HepG2 (cell line): ENCODE measurements at regions not wholly inside any gene's neighbourhood (a gene's known extent, or its start where the extent isn't known, plus 50 kb on each side); places are given as distances from the start of the nearest gene placed in this dataset.

Source experiments
- ATAC-seq: fragments of 200-7000 bp; cut with Tn5 transposase; 3 replicates; pipeline ENCODE4 v1.9.1; 2020; ENCODE audit warnings: mild to moderate bottlenecking, moderate library complexity
- BruUV-seq: library from RNA; stranded (reverse); fragments of 400-500 nt; replicated peaks from 2 replicates; lab custom pipeline; 2021; lab: Mats Ljungman, UMichigan
- CTCF ChIA-PET: fragments of 300-600 bp; formaldehyde crosslinking; extraction: SDS; loops from one replicate; lab custom pipeline; 2021; ENCODE audit warnings: low total read pairs, inconsistent platforms, low intra/inter-chr PET ratio; lab: Yijun Ruan, JAX
- POLR2A ChIA-PET: fragments of 350-600 bp; sonication (Branson Sonifier 250); formaldehyde crosslinking; loops from one replicate; lab custom pipeline; 2020; ENCODE audit warnings: antibody characterized with exemption, inconsistent platforms; lab: Yijun Ruan, JAX
- DNase-seq: peaks from one replicate; pipeline ENCODE4 v3.0.0-alpha.2; 2015; ENCODE audit warnings: low spot score
- FAIRE-seq: peaks from 3 replicates; lab custom pipeline; 2011; peaks lifted over from hg19 to GRCh38; lab: Jason Lieb, UNC
- H2AFZ ChIP-seq: one replicate; pipeline ENCODE4 v1.6.1; 2011; ENCODE audit warnings: low read length, inconsistent platforms
- H3K27ac ChIP-seq: fragments of 300-600 bp; 3 replicates; pipeline ENCODE4 v1.8.0; 2011; ENCODE audit warnings: mixed run types, mild to moderate bottlenecking, mixed read lengths, low read length, inconsistent platforms; ENCODE audit not compliant: insufficient read depth; ENCODE audit errors: extremely low read length
- H3K27me3 ChIP-seq, 2 experiments: fragments of 200-600 bp in 1 of 2; 2 replicates in 1 of 2; 3 replicates in 1 of 2; pipeline versions ENCODE4 v1.6.0 to v1.8.0; 2011; ENCODE audit warnings: low read length in 2 of 2, mild to moderate bottlenecking in 2 of 2, moderate library complexity in 2 of 2, inconsistent platforms in 1 of 2; ENCODE audit not compliant: insufficient read depth in 2 of 2, control insufficient read depth in 1 of 2
- H3K36me3 ChIP-seq, 2 experiments: fragments of 200-600 bp in 1 of 2; replicated peaks in 1 of 2; 2 replicates in 1 of 2; 3 replicates in 1 of 2; pipeline versions ENCODE4 v1.5.1 to v1.8.0; 2011; ENCODE audit warnings: low read length in 2 of 2, inconsistent platforms in 1 of 2; ENCODE audit not compliant: insufficient read depth in 2 of 2, control insufficient read depth in 1 of 2
- H3K4me1 ChIP-seq: 2 replicates; pipeline ENCODE4 v1.5.1; 2012; ENCODE audit warnings: low read length, inconsistent platforms; ENCODE audit not compliant: insufficient read depth
- H3K4me2 ChIP-seq: 2 replicates; pipeline ENCODE4 v1.6.0; 2011; ENCODE audit warnings: low read depth, low read length, inconsistent platforms
- H3K4me3 ChIP-seq, 3 experiments: fragments of 200-600 bp in 1 of 3; sonication (generic), shearing (Covaris generic) in 1 of 3; replicated peaks in 1 of 3; 2 replicates each; pipeline ENCODE4 v1.5.1; 2011 to 2016; ENCODE audit warnings: low read length in 3 of 3, inconsistent platforms in 2 of 3, low read depth in 2 of 3, mild to moderate bottlenecking in 2 of 3, control low read depth in 1 of 3, mixed read lengths in 1 of 3; ENCODE audit not compliant: insufficient read depth in 1 of 3
- H3K79me2 ChIP-seq: one replicate; pipeline ENCODE4 v1.6.1; 2011; ENCODE audit warnings: low read length, inconsistent platforms; ENCODE audit not compliant: insufficient read depth
- H3K9ac ChIP-seq: 2 replicates; pipeline ENCODE4 v1.6.0; 2011; ENCODE audit warnings: mild to moderate bottlenecking, low read depth, low read length, inconsistent platforms; ENCODE audit not compliant: insufficient read depth
- H3K9me3 ChIP-seq: 2 replicates; pipeline ENCODE4 v1.5.1; 2012; ENCODE audit warnings: mild to moderate bottlenecking, low read length
- H4K20me1 ChIP-seq: 2 replicates; pipeline ENCODE4 v1.6.0; 2011; ENCODE audit warnings: inconsistent platforms, mild to moderate bottlenecking, low read length, moderate library complexity; ENCODE audit not compliant: insufficient read depth
- CBX1 ChIP-seq: IDR thresholded peaks from one replicate; pipeline ENCODE4 v1.6.1; 2016; ENCODE audit warnings: antibody characterized with exemption, low read depth
- DR1 ChIP-seq: sonication (generic); formaldehyde crosslinking; IDR thresholded peaks from 2 replicates; pipeline ENCODE4 v1.8.0; 2021; ENCODE audit warnings: mild to moderate bottlenecking, missing genetic modification reagents, inconsistent platforms
- MAX ChIP-seq: IDR thresholded peaks from 2 replicates; pipeline ENCODE4 v1.6.1; 2012; ENCODE audit warnings: inconsistent platforms
- PHB2 ChIP-seq: fragments of 450-650 bp; IDR thresholded peaks from 2 replicates; pipeline ENCODE4 v1.6.1; 2018; ENCODE audit not compliant: partially characterized antibody
- ZC3H13 ChIP-seq: sonication (generic); formaldehyde crosslinking; IDR thresholded peaks from 2 replicates; pipeline ENCODE4 v1.8.1; 2023; ENCODE audit warnings: mild to moderate bottlenecking, missing genetic modification reagents, moderate library complexity
- ZNF430 ChIP-seq: sonication (generic); formaldehyde crosslinking; IDR thresholded peaks from 2 replicates; pipeline ENCODE4 v1.9.0; 2021; ENCODE audit warnings: mild to moderate bottlenecking, missing genetic modification reagents
- ZNF589 ChIP-seq: sonication (generic); formaldehyde crosslinking; conservative IDR thresholded peaks from 2 replicates; pipeline ENCODE4 v1.8.0; 2022; ENCODE audit warnings: mild to moderate bottlenecking, moderate library complexity, missing genetic modification reagents
- ZNF773 ChIP-seq: sonication (generic); formaldehyde crosslinking; IDR thresholded peaks from 2 replicates; pipeline ENCODE4 v1.4.0; 2020; ENCODE audit warnings: missing genetic modification reagents, borderline replicate concordance
- ZNF879 ChIP-seq: sonication (generic); formaldehyde crosslinking; IDR thresholded peaks from 2 replicates; pipeline ENCODE4 v1.8.1; 2023; ENCODE audit warnings: missing genetic modification reagents
- WGBS: methylation state at CpG from one replicate; pipeline ENCODE4 v1.1.6; 2017; ENCODE audit warnings: low lambda C conversion rate; 5-methylcytosine and 5-hydroxymethylcytosine counted together
- in situ Hi-C: cut with HindIII; loops from 2 replicates; pipeline ENCODE4 v1.10.0; 2017; ENCODE audit warnings: low pct_unique_long_range_greater_than_20kb; ENCODE audit not compliant: extremely low pct_ligation_motif_present
- intact Hi-C: fragments of 100-400 bp; cut with micrococcal nuclease; formaldehyde crosslinking; loops from one replicate; pipeline ENCODE4 v1.10.0; 2022; ENCODE audit not compliant: unreplicated experiment
- TF ChIP-seq, protein P1 (sequence below): IDR thresholded peaks from 2 replicates; pipeline ENCODE4 v1.6.1; 2018; ENCODE audit warnings: missing genetic modification reagents
- TF ChIP-seq, protein P2 (sequence below), 2 experiments: sonication (generic) in 1 of 2; formaldehyde crosslinking in 1 of 2; IDR thresholded peaks; 2 replicates each; pipeline versions ENCODE4 v1.5.1 to v1.6.1; 2011 to 2020; ENCODE audit warnings: borderline replicate concordance in 1 of 2, low read depth in 1 of 2, low read length in 1 of 2, mild to moderate bottlenecking in 1 of 2, missing genetic modification reagents in 1 of 2, moderate library complexity in 1 of 2

DNA sequence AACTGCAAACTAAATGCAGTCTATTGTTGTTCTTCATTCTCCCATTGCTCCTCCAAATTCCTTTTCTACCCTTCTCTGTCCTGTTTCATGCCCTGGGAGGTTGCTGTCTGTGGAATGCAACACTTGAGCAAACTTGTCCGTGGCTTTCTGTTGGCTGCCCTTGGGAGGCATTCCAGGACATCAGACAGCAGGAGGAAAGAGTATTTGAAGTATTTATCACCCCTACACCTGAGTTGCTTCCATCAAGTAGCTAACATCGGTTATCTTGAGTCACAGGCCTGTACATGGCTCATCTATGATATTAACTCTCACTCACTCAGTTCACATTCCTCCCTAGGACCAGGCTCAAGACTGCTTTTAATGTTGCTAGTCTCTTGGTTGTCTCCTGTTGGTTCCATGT is 803.4 kb upstream of the CDH6 start (continued):
- TF ChIP-seq, protein P1, sequence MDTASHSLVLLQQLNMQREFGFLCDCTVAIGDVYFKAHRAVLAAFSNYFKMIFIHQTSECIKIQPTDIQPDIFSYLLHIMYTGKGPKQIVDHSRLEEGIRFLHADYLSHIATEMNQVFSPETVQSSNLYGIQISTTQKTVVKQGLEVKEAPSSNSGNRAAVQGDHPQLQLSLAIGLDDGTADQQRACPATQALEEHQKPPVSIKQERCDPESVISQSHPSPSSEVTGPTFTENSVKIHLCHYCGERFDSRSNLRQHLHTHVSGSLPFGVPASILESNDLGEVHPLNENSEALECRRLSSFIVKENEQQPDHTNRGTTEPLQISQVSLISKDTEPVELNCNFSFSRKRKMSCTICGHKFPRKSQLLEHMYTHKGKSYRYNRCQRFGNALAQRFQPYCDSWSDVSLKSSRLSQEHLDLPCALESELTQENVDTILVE: no peak
- TF ChIP-seq ZC3H13 (CRISPR knock-in tag): no peak
- TF ChIP-seq ZNF589 (CRISPR knock-in tag): no peak

DNA sequence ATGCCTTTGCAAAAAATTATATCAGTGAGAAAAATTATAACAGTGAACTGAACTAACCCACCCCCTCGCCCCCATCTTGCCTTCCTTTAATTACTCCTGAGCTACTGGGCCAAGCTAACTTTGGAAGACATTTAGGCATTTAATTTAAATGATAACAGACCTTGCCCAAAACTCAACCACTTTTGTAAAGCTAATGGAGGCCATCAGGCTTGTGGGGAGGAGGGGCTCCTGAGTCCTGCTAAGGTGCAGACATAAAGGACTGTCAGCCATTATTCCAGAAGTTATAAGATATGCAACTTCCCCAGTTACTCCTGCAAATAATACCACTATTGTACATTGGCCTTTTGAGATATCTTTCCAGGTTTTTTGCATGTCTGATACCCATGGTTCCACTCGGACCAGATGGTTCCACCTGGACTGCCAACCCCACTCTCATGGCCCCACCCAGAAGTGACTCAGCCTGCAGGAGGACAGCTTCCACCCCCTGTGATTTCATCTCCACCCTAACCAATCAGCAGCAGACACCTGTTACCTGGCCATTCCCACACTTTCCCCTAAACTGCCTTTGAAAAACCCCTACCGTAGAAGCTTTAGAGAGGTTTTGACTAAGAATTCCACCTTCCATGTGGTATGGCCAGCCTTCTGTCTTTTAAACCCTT is 805.4 kb upstream of the CDH6 start:
- H4K20me1 ChIP-seq: no peaks in the 10 kb centered on the region
- in situ Hi-C loops: no loop called here
- no peaks in the 10 kb centered on the region for H3K4me1 ChIP-seq
- ATAC-seq: no peak
- no peak overlapping the region for H3K27ac ChIP-seq
- POLR2A ChIA-PET: no interaction called here
- TF ChIP-seq ZNF430 (CRISPR knock-in tag) (no peak), DR1 (no peak), ZNF879 (CRISPR knock-in tag) (no peak), MAX (no peak), ZNF773 (CRISPR knock-in tag) (no peak), PHB2 (no peak), CBX1 (no peak)
- TF ChIP-seq, protein P2, sequence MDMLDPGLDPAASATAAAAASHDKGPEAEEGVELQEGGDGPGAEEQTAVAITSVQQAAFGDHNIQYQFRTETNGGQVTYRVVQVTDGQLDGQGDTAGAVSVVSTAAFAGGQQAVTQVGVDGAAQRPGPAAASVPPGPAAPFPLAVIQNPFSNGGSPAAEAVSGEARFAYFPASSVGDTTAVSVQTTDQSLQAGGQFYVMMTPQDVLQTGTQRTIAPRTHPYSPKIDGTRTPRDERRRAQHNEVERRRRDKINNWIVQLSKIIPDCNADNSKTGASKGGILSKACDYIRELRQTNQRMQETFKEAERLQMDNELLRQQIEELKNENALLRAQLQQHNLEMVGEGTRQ (IDR thresholded peaks at IDR 0.05; ENCODE audit: low read depth, low read length): no peak
- TF ChIP-seq, protein P2 (CRISPR knock-in tag; IDR thresholded peaks at IDR 0.05; ENCODE audit: borderline replicate concordance): no peak
- TF ChIP-seq, all 625 proteins: peak for 0
- Histone ChIP-seq H3K9me3 (no peaks in the 10 kb centered on the region), H3K4me3 (no peak overlapping the region), H3K36me3 (no peaks in the 10 kb centered on the region), H3K79me2 (no peaks in the 10 kb centered on the region), H3K9ac (no peak overlapping the region), H2AFZ (no peak overlapping the region), H3K4me2 (no peak overlapping the region), H3K27me3 (no peaks in the 10 kb centered on the region)
- FAIRE-seq: no peak
- 0% methylated on average over 3 of the region's 3 CpGs for WGBS
- CTCF ChIA-PET: no interaction called here
- intact Hi-C loops: no loop called here
- no peak for DNase-seq
- no TSS peak for BruUV-seq
